ENCODE measurements at regions not wholly inside any gene's neighbourhood (a gene's known extent, or its start where the extent isn't known, plus 50 kb on each side); places are given as distances from the start of the nearest gene placed in this dataset.

GRCh38 chr14:73764406-73765280, 50.5 kb upstream of the PNMA1 start:
- Histone ChIP-seq H3K9ac (ENCODE audit: low read depth, low read length) (no peak overlapping the region), H3K27me3 (ENCODE audit: control insufficient read depth, insufficient read depth, low read length) (no peaks in the 10 kb centered on the region), H3K9me3 (replicated peaks; ENCODE audit: low read length) (no peaks in the 10 kb centered on the region), H3K4me2 (ENCODE audit: low read length) (peak overlapping the region; percentile 29), H3K4me1 (ENCODE audit: control insufficient read depth, insufficient read depth, low read length) (peaks cover 35% of the 10 kb centered on the region), H3K4me3 (ENCODE audit: low read length) (no peak overlapping the region), H3K36me3 (ENCODE audit: insufficient read depth, low read length) (no peaks in the 10 kb centered on the region)
